A549 (cell line): ENCODE measurements at regions not wholly inside any gene's neighbourhood (a gene's known extent, or its start where the extent isn't known, plus 50 kb on each side); places are given as distances from the start of the nearest gene placed in this dataset.

Source experiments
- ATAC-seq, 2 experiments: fragments of 200-7000 bp in 1 of 2; fragments of >200 bp in 1 of 2; cut with Nextera tagmentation in 1 of 2; cut with Tn5 transposase in 1 of 2; 3 replicates each; pipeline versions ENCODE4 v1.8.0 to v1.9.1; 2018 to 2020; ENCODE audit warnings: mild to moderate bottlenecking in 1 of 2, moderate library complexity in 1 of 2
- CTCF ChIA-PET: fragments of 300-600 bp; sonication (Branson Sonifier 250); formaldehyde crosslinking; extraction: SDS; loops from one replicate; lab custom pipeline; 2021; ENCODE audit warnings: antibody characterized with exemption, inconsistent platforms; lab: Yijun Ruan, JAX
- POLR2A ChIA-PET: fragments of 350-600 bp; formaldehyde crosslinking; extraction: SDS; loops from one replicate; lab custom pipeline; 2021; ENCODE audit warnings: antibody characterized with exemption, inconsistent platforms; lab: Yijun Ruan, JAX
- DNase-seq, 2 experiments: peaks; one replicate each; pipeline versions ENCODE4 v3.0.0 to v3.0.0-alpha.2; 2011 to 2016; ENCODE audit warnings: low read depth in 1 of 2, low spot score in 1 of 2
- FAIRE-seq: peaks from 2 replicates; lab custom pipeline; 2011; peaks lifted over from hg19 to GRCh38; lab: Jason Lieb, UNC
- H3K27ac ChIP-seq, 2 experiments: fragments of >200 bp; sonication (Bioruptor Twin); formaldehyde crosslinking; 3 replicates each; pipeline ENCODE4 v1.5.1; 2016 to 2017
- H3K4me1 ChIP-seq: fragments of >200 bp; sonication (Bioruptor Twin); formaldehyde crosslinking; 3 replicates; pipeline ENCODE4 v1.6.1; 2016
- H3K4me2 ChIP-seq: fragments of >200 bp; sonication (Bioruptor Twin); formaldehyde crosslinking; 3 replicates; pipeline ENCODE4 v1.6.1; 2016
- H3K4me3 ChIP-seq: fragments of >200 bp; sonication (Bioruptor Twin); formaldehyde crosslinking; 3 replicates; pipeline ENCODE4 v1.5.1; 2016
- H3K9me3 ChIP-seq: fragments of >200 bp; sonication (Bioruptor Twin); formaldehyde crosslinking; 3 replicates; pipeline ENCODE4 v1.6.1; 2016
- ATOH8 ChIP-seq: fragments of 250-450 bp; sonication (Bioruptor Pico); IDR thresholded peaks from 2 replicates; pipeline ENCODE4 v1.5.0; 2020; ENCODE audit warnings: low read depth, mild to moderate bottlenecking, moderate library complexity
- BHLHE40 ChIP-seq: IDR thresholded peaks from 2 replicates; pipeline ENCODE4 v1.6.1; 2012; ENCODE audit warnings: low read depth, low read length, inconsistent platforms
- ESRRA ChIP-seq: fragments of 150-350 bp; IDR thresholded peaks from 2 replicates; pipeline ENCODE4 v1.6.1; 2014; ENCODE audit warnings: mild to moderate bottlenecking, low read length, borderline replicate concordance
- FOSL2 ChIP-seq, 2 experiments: fragments of 450-650 bp in 1 of 2; fragments of >200 bp in 1 of 2; sonication (Bioruptor Twin) in 1 of 2; formaldehyde crosslinking; IDR thresholded peaks; 2 replicates each; pipeline versions ENCODE4 v1.5.0 to v1.6.1; 2016 to 2020; ENCODE audit warnings: mild to moderate bottlenecking in 1 of 2, moderate library complexity in 1 of 2
- HOXB5 ChIP-seq: fragments of 250-450 bp; sonication (Bioruptor Pico); IDR thresholded peaks from 2 replicates; pipeline ENCODE4 v1.5.0; 2020; ENCODE audit warnings: mild to moderate bottlenecking, moderate library complexity
- JUNB ChIP-seq: fragments of >200 bp; sonication (Bioruptor Twin); formaldehyde crosslinking; IDR thresholded peaks from 2 replicates; pipeline ENCODE4 v1.6.1; 2016
- KDM1A ChIP-seq: fragments of 200-600 bp; sonication (generic); IDR thresholded peaks from 2 replicates; pipeline ENCODE4 v1.6.1; 2016; ENCODE audit warnings: low read depth, mild to moderate bottlenecking
- MAFK ChIP-seq: fragments of 450-650 bp; IDR thresholded peaks from 2 replicates; pipeline ENCODE4 v1.6.1; 2014; ENCODE audit not compliant: partially characterized antibody
- MAX ChIP-seq: IDR thresholded peaks from 2 replicates; pipeline ENCODE4 v1.6.1; 2012
- NPAS2 ChIP-seq: fragments of 250-450 bp; sonication (Bioruptor Pico); IDR thresholded peaks from 2 replicates; pipeline ENCODE4 v1.8.0; 2022; ENCODE audit warnings: mild to moderate bottlenecking, moderate library complexity, borderline replicate concordance
- PHF8 ChIP-seq: fragments of 200-600 bp; sonication (generic); IDR thresholded peaks from 2 replicates; pipeline ENCODE4 v1.6.1; 2016; ENCODE audit warnings: low read depth, mild to moderate bottlenecking, antibody characterized with exemption, moderate library complexity, borderline replicate concordance
- POLR2AphosphoS2 ChIP-seq: conservative IDR thresholded peaks from 2 replicates; pipeline ENCODE4 v1.6.1; 2012; ENCODE audit warnings: low read length, improper control_type of control experiment, inconsistent platforms
- RAD21 ChIP-seq, 2 experiments: fragments of >200 bp in 1 of 2; sonication (Bioruptor Twin) in 1 of 2; formaldehyde crosslinking in 1 of 2; IDR thresholded peaks in 1 of 2; conservative IDR thresholded peaks in 1 of 2; 2 replicates in 1 of 2; 3 replicates in 1 of 2; pipeline ENCODE4 v1.6.1; 2012 to 2018; ENCODE audit warnings: inconsistent platforms in 1 of 2
- RARB ChIP-seq: fragments of 250-450 bp; sonication (Bioruptor Pico); IDR thresholded peaks from 2 replicates; pipeline ENCODE4 v1.8.0; 2021; ENCODE audit warnings: mild to moderate bottlenecking, moderate library complexity
- RCOR1 ChIP-seq: fragments of 150-350 bp; IDR thresholded peaks from 2 replicates; pipeline ENCODE4 v1.6.1; 2014; ENCODE audit warnings: antibody characterized with exemption, low read length, low read depth
- REST ChIP-seq: fragments of 200-600 bp; sonication (generic); IDR thresholded peaks from 2 replicates; pipeline ENCODE4 v1.6.1; 2016; ENCODE audit warnings: antibody characterized with exemption, mild to moderate bottlenecking, moderate library complexity
- TFCP2L1 ChIP-seq: fragments of 250-450 bp; sonication (Bioruptor Pico); IDR thresholded peaks from 2 replicates; pipeline ENCODE4 v1.5.0; 2021; ENCODE audit warnings: mild to moderate bottlenecking
- ZC3H11A ChIP-seq: fragments of 450-650 bp; IDR thresholded peaks from 2 replicates; pipeline ENCODE4 v1.6.1; 2014; ENCODE audit warnings: antibody characterized with exemption, mild to moderate bottlenecking
- ZNF302 ChIP-seq: fragments of 250-450 bp; sonication (Bioruptor Pico); IDR thresholded peaks from 2 replicates; pipeline ENCODE4 v1.9.0; 2021; ENCODE audit warnings: inconsistent platforms, mild to moderate bottlenecking, moderate library complexity
- ZSCAN20 ChIP-seq: fragments of 250-450 bp; sonication (Bioruptor Pico); IDR thresholded peaks from 2 replicates; pipeline ENCODE4 v1.8.0; 2022; ENCODE audit warnings: mild to moderate bottlenecking, moderate library complexity
- WGBS: methylation state at CpG from one replicate; pipeline ENCODE4 v1.1.6; 2017; ENCODE audit errors: missing lambda C conversion rate; 5-methylcytosine and 5-hydroxymethylcytosine counted together
- TF ChIP-seq, protein P1 (sequence below): fragments of >200 bp; sonication (Bioruptor Twin); formaldehyde crosslinking; IDR thresholded peaks from 3 replicates; pipeline ENCODE4 v1.6.1; 2016
- TF ChIP-seq, protein P2 (sequence below): fragments of >200 bp; sonication (Bioruptor Twin); formaldehyde crosslinking; IDR thresholded peaks from 2 replicates; pipeline ENCODE4 v1.6.1; 2016

DNA sequence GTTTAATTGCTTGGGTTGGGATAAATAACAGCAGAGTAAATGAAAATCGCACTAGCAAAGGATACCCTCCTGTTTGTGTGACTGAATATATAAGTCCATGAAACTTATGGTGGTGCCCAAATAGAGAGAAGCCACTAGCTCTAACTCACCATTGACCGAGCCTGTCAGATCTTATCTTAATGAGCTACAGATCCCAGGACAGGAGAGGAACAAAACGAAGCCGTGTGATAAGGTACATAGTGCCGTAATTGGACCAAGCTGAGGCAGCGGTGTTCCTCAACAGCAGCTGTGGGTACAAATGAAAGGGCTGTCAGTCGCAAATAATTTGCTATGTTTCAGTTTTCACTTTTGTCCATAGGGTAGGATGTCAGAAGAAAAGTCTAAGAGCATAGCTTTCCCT is 276.1 kb downstream of the PTBP2 start:
- ATAC-seq (no peak), FAIRE-seq (no peak)
- ChIA-PET POLR2A (no interaction called here), CTCF (no interaction called here)
- Histone ChIP-seq H3K4me2 (no peak overlapping the region), H3K4me3 (no peak overlapping the region), H3K27ac (no peak overlapping the region), H3K9me3 (no peaks in the 10 kb centered on the region)
- WGBS = 62% methylated on average over 7 of the region's 7 CpGs
- TF ChIP-seq ESRRA (no peak), PHF8 (no peak)
- TF ChIP-seq, all 56 proteins: peak for 0
- no peaks in the 10 kb centered on the region for H3K4me1 ChIP-seq
- no peak for DNase-seq

GRCh38 chr1:96998466-96998865 is 276.9 kb downstream of the PTBP2 start:
- Histone ChIP-seq H3K9me3 (no peaks in the 10 kb centered on the region), H3K4me1 (no peaks in the 10 kb centered on the region), H3K27ac (no peak overlapping the region), H3K4me2 (no peak overlapping the region), H3K4me3 (no peak overlapping the region)
- whole genome bisulfite sequencing = 73% methylated on average over 3 of the region's 3 CpGs
- TF ChIP-seq RARB (no peak), ZNF302 (CRISPR knock-in tag) (no peak), RAD21 (conservative IDR thresholded peaks at IDR 0.05 in 1 of 2, IDR thresholded peaks at IDR 0.05 in 1 of 2) (no peak), MAX (no peak), ZC3H11A (no peak), HOXB5 (CRISPR knock-in tag) (no peak), POLR2AphosphoS2 (no peak), ESRRA (no peak), RCOR1 (no peak), FOSL2 (IDR thresholded peaks at IDR 0.05) (no peak), FOSL2 (CRISPR knock-in tag; IDR thresholded peaks at IDR 0.05) (no peak), ZSCAN20 (no peak), KDM1A (no peak)
- TF ChIP-seq, protein P1, sequence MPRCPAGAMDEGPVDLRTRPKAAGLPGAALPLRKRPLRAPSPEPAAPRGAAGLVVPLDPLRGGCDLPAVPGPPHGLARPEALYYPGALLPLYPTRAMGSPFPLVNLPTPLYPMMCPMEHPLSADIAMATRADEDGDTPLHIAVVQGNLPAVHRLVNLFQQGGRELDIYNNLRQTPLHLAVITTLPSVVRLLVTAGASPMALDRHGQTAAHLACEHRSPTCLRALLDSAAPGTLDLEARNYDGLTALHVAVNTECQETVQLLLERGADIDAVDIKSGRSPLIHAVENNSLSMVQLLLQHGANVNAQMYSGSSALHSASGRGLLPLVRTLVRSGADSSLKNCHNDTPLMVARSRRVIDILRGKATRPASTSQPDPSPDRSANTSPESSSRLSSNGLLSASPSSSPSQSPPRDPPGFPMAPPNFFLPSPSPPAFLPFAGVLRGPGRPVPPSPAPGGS = no peak
- TF ChIP-seq, protein P2, sequence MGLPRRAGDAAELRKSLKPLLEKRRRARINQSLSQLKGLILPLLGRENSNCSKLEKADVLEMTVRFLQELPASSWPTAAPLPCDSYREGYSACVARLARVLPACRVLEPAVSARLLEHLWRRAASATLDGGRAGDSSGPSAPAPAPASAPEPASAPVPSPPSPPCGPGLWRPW = no peak
- CTCF ChIA-PET = no interaction called here
- no peak for ATAC-seq
- no peak for FAIRE-seq
- DNase-seq = no peak
- POLR2A ChIA-PET = no interaction called here

DNA sequence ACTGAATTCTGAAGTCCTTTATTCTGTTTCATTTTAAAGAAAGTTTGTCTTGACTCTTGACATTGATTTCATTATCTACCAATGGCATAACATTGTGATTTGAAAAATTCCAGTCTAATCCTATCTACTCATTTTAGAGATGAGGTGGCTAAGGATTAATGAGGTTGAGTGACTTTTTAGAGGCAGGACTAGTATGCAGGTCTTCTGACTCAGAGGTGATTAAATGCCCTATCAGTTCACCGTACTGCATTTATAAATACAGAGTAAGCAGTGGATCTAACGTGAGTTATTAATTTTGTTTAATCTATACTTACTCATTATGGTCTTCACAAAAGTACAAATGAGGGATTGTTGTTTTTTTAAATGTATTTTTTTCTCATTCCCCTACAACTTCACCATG is 277.6 kb downstream of the PTBP2 start:
- DNase-seq = no peak
- CTCF ChIA-PET = no interaction called here

More for the DNA sequence above, 277.6 kb downstream of the PTBP2 start:
- POLR2A ChIA-PET = no interaction called here
- Histone ChIP-seq H3K9me3 (no peaks in the 10 kb centered on the region), H3K4me1 (no peaks in the 10 kb centered on the region), H3K27ac (no peak overlapping the region), H3K4me3 (no peak overlapping the region), H3K4me2 (no peak overlapping the region)
- no peak for ATAC-seq
- no peak for FAIRE-seq
- TF ChIP-seq POLR2AphosphoS2 (no peak), ATOH8 (no peak), RARB (no peak), MAFK (no peak), JUNB (no peak), HOXB5 (CRISPR knock-in tag) (no peak), FOSL2 (IDR thresholded peaks at IDR 0.05) (no peak), FOSL2 (CRISPR knock-in tag; IDR thresholded peaks at IDR 0.05) (no peak), MAX (no peak), REST (no peak), NPAS2 (CRISPR knock-in tag) (no peak), TFCP2L1 (CRISPR knock-in tag) (no peak), BHLHE40 (no peak)
- 56% methylated on average over 2 of the region's 2 CpGs for WGBS
